GM12872 (cell line): ENCODE measurements at regions not wholly inside any gene's neighbourhood (a gene's known extent, or its start where the extent isn't known, plus 50 kb on each side); places are given as distances from the start of the nearest gene placed in this dataset.

Source experiments
- CTCF ChIP-seq: IDR thresholded peaks from 3 replicates; pipeline ENCODE4 v1.5.1; 2011; ENCODE audit warnings: low read depth, mild to moderate bottlenecking, low read length, moderate library complexity; ENCODE audit not compliant: insufficient read depth

DNA sequence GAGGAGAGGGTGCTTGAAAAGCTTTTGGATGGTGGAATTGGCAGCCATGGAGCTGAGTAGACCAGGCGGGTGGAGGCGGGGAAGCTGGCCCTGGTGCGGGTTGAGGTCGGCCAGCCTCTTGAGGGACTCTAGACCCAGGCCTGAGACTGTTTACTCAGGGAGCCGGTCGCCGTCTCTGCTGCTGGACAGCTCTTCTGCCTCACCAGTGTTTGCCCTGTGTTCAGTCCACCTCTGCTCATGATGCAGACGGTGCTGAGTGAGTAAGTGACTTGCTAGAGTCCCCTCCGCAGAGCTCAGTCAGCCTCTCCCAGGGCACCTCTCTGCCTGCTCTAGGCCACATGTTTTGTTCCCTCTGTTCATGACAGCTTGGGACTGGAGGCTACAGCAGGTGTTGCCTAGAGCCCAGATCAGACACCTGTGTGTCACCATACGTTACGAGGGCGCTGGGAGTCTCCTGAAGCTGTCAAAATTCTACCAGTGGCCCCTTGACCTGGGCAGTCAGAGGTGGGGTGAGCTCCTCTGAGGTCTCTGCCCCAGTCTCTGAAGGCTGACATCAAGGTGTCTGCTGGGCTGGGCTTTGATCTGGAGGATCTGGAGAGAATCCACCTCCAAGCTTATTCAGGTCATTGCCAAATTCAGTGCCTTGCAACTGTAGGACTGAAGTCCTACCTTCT is 73.5 kb upstream of the WNT4 start:
- TF ChIP-seq CTCF: no peak

GRCh38 chr1:22216966-22217365 is 74.1 kb upstream of the WNT4 start:
- TF ChIP-seq CTCF: no peak

GRCh38 chr1:22217811-22218460 is 75.0 kb upstream of the WNT4 start:
- no peak for TF ChIP-seq CTCF

DNA sequence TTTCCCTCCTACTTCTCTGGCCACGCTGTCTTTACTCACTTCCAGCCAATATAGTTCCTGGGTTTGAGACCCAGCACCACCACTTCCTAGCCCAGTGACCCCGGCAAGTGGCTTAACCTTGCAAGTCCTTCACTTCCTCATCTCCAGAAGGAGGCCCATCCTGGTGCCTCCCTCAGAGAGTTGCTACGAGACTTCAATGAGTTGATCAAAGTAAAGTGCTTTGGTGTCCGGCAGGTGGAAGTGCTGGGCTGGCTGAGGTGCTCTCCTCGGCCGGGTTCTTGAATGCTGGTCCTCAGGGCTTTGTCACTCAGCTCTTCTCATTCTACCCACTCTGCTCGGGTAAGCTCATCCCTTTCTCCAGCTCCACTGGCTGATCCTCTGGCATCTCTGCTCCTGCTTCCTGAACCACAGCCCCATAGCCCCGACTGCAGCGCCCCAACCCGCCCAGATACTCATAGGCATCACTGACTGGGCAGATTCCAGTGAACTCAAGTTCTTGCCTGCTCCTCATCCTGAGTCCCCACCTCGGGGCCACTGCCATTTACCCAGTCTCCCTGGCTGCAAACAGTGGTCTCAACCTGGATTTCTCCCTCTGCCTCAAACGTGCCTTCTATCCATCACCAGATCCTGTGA is 75.8 kb upstream of the WNT4 start:
- no peak for TF ChIP-seq CTCF

DNA sequence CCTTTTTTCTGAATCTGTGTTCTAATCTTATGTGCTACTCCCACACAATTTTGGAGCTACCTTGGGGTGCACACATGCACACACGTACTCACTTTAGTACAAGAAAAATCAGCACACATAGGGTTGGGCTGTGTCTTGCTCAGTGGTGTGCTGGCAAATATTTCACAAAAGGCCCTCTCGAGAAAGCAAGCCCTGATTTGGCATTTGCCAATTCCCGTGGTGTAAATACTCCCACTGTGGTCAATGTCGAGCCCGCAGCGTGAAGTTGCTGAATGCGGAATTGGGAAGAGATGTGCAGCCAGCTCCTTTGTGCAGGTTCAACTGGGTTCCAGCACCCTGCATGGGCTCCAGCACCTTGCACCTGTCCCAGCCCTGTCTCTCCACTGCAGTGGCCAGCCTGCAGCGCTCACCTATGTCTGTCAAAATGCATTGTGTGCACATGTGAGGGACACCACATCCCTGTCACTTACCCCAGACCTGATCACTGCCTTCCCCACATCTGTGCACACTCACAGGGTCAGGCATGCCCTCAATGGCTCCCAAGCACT is 78.4 kb upstream of the WNT4 start:
- no peak for TF ChIP-seq CTCF

DNA sequence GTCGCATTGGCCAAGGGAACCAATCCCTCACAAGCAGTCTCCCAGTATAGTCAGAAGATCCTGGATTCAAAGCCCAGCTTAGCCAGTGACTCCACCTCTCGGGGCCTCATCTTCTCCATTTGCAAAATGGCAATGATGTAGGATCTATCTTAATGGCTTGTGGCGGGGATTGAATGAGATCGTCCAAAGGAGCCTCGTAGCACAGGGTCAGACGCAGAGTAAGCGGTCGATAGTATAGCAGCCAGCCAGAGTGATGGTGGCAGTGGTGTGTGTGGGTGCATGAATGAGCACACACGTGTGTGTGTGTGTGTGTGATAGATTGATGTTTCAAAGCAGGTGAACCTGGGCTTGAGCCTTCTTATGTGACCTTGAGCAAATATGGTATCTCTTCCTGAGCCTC is 79.8 kb upstream of the WNT4 start:
- no peak for TF ChIP-seq CTCF

DNA sequence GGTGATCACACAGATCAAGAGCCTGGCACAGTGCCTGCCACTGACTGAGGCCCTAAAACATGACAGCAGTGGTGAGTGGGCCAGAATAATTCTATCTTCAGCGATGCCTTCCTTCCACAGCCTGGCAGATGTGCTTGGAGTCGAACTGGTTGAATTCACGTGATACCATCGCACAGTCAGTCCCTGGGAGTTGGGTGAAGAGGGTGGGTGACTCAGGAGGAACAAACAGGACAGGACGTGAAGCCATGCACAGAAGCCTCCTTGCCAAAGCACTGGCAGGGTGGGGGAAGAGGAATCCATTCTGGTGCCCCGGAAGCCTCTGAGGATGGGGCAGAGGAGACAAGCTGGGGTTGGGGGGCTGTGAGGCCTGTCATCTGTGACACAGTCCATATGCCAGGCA is 80.3 kb upstream of the WNT4 start:
- no peak for TF ChIP-seq CTCF
